Hypothalamus (tissue), 51 donors: ENCODE measurements at regions not wholly inside any gene's neighbourhood (a gene's known extent, or its start where the extent isn't known, plus 50 kb on each side); places are given as distances from the start of the nearest gene placed in this dataset.
"Not testable (repeated sequence)": the region's sequence is repeated elsewhere in the genome, so short reads cannot be mapped to it uniquely, and the experiment has no call there.

Source experiments
- DNase-seq, 51 donors: peaks; one replicate each; lab custom pipeline; 2025; lab: John Stamatoyannopoulos, UW

GRCh38 chr9:20240498-20240897 is 381.8 kb downstream of the MLLT3 start:
- no peak for DNase-seq

DNA sequence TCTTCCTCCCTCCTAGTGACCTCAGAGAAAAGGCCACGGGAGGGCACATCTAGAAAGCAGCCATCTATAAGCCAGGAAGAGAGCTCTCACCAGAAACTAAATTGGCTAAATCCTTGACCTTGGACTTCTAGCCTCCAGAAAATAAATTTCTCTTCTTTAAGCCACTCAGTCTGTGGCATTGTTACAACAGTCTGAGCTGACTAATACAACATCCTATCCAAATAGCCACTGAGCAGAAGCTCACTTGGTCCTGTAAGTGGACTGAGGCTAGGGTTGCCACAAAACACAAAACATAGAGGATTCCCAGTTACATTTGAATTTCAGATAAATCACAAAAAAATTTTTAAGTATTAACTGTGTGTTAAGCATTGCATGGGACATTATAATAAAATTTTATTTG is 383.4 kb downstream of the MLLT3 start:
- DNase-seq: no peak

DNA sequence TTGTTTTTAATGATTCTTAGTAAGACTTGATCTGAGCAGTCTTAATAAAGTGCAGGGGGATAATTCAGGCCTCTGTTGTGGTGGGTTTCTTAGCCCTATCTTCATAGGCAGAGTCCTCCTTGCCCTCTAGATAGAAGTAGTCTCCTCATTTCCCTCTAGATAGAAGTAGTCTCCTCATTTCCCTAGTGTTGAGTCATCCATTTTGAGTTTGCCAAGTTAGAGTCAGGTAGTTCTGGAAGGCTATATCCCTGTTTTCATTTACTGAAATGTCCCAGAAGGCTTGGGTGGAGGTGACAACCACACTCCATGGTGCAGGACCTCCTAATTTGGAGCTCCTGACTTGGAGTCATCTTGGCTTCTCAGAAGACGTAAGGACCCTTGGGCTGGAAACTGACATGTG is 384.6 kb downstream of the MLLT3 start:
- DNase-seq: no peak

DNA sequence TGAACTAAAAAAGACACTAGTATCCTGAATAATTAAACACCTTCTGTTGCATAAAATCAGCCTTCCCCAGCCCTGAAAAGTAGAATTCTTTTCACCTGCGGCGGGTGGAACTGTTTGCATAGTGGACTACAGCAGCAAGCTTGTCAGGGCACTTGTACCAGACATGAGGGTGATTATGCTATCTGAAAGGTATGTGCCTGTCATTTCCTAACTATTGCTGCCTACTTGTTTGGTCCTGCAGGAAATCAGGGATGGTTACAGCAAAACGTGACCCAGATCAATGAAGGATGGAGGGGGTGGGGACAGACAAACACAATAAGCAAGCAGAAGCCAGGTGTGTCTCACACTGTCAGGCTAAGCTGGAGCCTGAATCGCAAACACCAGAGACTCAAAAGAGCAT is 385.6 kb downstream of the MLLT3 start:
- no peak for DNase-seq

GRCh38 chr9:20235206-20235605 is 387.1 kb downstream of the MLLT3 start:
- not testable (repeated sequence) for DNase-seq

DNA sequence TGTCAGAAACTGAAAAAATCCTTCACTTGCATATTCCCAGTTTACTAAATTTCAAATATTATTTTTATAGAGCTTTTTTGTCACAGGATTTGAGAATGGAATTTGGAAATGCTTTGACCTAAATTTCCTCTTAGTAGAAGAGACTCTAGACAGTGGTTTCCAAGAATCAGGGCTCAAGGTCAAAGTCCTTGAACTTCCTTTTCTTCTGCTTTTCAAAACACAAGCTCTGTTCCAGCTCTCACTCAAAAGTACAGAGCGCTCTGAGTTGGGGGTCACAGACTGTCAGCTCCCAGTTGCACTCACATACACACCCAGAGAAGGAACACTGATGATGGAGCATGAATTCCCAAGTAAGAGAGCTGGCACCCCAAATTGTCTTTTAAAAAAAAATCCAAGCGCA is 394.2 kb downstream of the MLLT3 start:
- DNase-seq: no peak

- DNase-seq: no peak
Observed at GRCh38 chr9:20227166-20227874, 395.0 kb downstream of the MLLT3 start.

- DNase-seq: no peak
Observed at GRCh38 chr9:20226345-20226744, 396.0 kb downstream of the MLLT3 start.

GRCh38 chr9:20225826-20226225 is 396.5 kb downstream of the MLLT3 start:
- no peak for DNase-seq

DNA sequence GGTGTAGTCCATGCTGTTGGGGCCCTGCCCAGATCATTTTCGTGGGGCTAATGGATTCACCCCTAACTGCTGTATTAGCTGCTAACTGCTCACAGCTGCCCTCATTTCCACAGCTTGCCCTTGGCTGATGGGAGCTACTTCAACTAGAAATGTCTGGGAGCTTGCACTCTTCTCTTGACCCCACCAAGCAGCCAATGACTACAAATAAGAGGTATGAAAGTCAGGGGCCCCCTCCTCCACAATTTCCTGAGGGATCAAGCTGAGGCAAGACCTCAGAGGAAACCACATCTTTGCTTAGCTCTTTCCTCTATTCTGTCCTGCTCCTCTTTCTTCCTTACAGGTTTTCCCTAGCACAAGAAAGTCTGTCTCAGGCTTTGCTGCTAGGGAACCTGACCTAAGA is 397.5 kb downstream of the MLLT3 start:
- DNase-seq: no peak

GRCh38 chr9:20220286-20220685 is 402.0 kb downstream of the MLLT3 start:
- DNase-seq: no peak

GRCh38 chr9:20219437-20219836 is 402.9 kb downstream of the MLLT3 start:
- no peak for DNase-seq

DNA sequence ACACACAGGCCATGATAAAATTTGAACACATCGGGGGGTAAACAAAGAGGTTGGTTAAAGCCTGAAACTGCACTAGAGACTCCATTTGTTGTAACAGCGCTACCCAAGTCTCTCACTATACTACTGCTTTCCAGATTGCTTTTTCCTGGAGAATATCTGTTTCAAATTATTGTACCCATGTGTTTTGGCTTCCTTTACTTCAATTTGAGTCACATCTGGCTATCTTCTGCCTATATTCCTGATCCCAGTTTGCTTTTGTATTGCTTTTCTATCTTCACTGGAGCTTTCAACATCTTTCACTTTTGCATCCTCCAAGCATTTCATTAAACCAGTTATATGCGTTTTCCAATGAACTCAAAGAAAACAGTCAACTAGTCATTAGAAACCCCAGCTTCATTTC is 404.7 kb downstream of the MLLT3 start:
- no peak for DNase-seq

GRCh38 chr9:20216438-20216837 is 405.9 kb downstream of the MLLT3 start:
- no peak for DNase-seq

DNA sequence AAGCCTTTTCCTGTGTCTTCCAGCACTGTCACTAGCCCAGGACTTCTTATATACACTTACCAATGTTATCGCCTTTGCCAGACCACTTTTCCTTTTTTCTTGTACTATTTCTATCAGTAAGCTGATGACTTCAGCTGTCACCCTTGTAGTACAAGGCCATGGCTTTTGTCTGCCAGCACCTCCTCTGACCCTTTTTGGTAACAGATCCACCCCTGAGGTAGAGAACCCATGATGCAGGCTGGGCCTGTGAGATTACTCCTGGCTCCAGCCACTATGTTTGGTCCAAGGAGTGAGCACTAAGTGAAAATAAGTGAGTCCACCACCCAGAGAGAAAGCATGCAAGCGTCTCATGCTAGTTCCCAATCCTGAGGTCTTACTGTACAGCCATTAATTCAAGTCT is 406.7 kb downstream of the MLLT3 start:
- no peak for DNase-seq

DNA sequence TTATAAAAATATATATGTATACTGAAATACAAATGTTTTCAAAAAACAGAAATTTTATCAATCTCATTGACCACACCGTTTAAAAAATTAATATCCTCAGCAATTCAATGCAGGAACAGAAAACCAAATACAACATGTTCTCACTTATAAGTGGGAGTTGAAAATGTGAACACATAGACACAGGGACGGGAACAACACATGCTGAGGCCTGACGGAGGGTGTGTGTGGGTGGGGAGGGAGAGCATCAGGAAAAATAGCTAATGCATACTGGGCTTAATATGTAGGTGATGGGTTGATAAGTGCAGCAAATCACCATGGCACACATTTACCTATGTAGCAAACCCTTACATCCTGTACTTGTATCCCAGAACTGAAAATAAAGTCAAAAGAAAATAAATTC is 409.5 kb downstream of the MLLT3 start:
- no peak for DNase-seq

DNA sequence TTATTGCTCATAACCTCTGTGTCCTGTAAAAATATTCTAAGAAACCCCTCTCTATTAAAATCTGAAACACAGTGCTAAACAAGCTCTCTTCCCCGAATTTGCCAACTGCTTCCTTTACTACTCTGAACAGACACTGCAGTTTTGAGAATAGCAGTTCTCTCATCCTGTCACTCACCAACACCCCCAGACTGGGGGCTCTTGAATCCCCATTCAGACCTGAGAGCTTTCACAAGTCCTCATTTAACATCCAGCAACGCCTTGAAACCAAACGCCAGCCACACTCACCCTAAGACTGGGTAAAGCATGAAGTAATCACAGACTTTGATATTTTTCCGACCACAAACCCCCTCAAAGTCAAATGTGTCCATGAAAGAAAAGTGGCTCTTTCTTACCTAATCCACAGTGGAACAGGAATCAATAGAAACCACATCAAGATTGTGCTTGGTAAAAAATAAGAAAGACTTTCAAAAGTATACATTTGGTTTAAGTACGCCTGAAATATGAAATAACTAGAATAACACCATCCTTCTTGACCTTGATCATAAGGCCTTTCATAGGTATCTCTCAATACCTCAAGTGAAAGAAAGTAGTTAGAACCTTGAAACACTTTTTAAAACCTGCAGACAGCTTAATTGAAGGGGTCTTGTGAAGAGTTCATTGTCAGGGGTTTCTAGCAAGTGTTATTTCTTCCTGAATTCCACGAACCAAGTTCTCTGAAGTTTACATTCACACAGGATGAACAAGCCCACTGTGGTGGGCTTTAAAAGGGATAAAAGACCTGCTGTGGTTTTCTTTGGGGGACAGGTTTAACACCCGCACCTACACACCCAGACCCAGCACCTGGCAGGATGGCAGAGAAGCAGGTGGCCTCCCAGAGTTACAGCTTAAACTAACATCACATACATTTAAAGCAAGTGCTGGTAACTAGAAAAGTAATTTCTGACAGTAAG is 412.6 kb downstream of the MLLT3 start:
- no peak for DNase-seq

- no peak for DNase-seq
Observed at GRCh38 chr9:20208961-20209371, 413.3 kb downstream of the MLLT3 start.

- no peak for DNase-seq
Observed at GRCh38 chr9:20208226-20208625, 414.1 kb downstream of the MLLT3 start.

DNA sequence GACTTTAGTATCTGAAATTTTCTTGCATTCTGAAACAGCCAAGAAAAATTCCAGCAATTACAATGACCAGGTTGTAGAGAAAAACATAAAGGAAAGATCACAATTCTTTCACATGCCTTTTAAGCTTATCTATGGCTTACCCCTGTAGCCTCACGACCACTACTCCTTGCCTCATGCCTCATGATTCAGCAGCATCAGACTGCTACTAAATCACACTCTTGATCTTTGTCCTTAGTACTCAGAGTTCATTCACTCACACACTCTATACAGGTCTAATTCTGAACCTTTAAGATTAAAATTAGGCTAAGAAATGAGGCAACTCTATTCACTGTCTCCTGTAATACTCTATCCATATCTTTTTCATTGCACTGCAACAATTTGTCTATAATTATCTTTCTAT is 415.1 kb downstream of the MLLT3 start:
- DNase-seq: no peak

GRCh38 chr9:20205821-20206220 is 416.5 kb downstream of the MLLT3 start:
- DNase-seq: no peak

DNA sequence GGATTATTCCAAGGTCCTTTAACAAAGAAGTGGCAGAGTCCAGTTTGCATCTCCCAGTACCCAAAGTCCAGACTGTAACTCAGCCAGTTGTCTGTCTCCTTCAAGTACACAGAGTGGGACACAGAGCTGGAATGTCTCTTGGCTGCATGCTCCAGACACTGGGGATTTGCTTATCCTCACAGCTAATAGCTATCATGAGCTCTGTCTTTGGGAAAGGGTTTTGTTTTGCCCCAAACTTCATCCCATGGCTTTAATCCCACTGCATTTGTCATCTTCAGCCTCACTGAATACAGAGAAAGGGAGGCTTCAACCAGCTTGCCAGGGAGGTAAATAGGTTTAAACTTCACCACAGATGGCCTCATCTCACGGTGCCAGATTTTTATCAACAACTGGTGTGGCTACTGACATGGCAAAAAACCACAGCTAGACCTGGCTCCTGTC is 412.2 kb upstream of the SLC24A2 start:
- no peak for DNase-seq
